SK-N-SH (cell line): ENCODE measurements at regions not wholly inside any gene's neighbourhood (a gene's known extent, or its start where the extent isn't known, plus 50 kb on each side); places are given as distances from the start of the nearest gene placed in this dataset.

Source experiments
- CTCF ChIA-PET: fragments of 300-600, 350-600 bp; formaldehyde crosslinking; extraction: SDS; loops from one replicate; lab custom pipeline; 2021; lab: Yijun Ruan, JAX
- POLR2A ChIA-PET: fragments of 350-600 bp; sonication (Branson Sonifier 250); formaldehyde crosslinking; extraction: SDS; loops from one replicate; lab custom pipeline; 2020; ENCODE audit warnings: antibody characterized with exemption, inconsistent platforms; lab: Yijun Ruan, JAX
- DNase-seq: peaks from one replicate; pipeline ENCODE4 v3.0.0; 2012
- H2AFZ ChIP-seq: fragments of 200-600 bp; sonication (generic); 2 replicates; pipeline ENCODE4 v1.8.1; 2016; ENCODE audit warnings: antibody characterized with exemption, mild to moderate bottlenecking, low read depth
- H3F3A ChIP-seq: fragments of 200-600 bp; sonication (generic); replicated peaks from 2 replicates; pipeline ENCODE3; 2016; ENCODE audit warnings: antibody characterized with exemption, mild to moderate bottlenecking; ENCODE audit not compliant: insufficient read depth
- H3K27ac ChIP-seq, 2 experiments: fragments of 200-500 bp in 1 of 2; fragments of 200-600 bp in 1 of 2; sonication (Bioruptor generic) in 1 of 2; sonication (generic), shearing (Covaris generic) in 1 of 2; 2 replicates each; pipeline versions ENCODE4 v1.5.1 to v1.6.1; 2014 to 2016; ENCODE audit warnings: low read depth in 2 of 2, inconsistent platforms in 1 of 2, low read length in 1 of 2, mild to moderate bottlenecking in 1 of 2, mixed read lengths in 1 of 2
- H3K27me3 ChIP-seq: fragments of 200-600 bp; sonication (generic), shearing (Covaris generic); 2 replicates; pipeline ENCODE4 v1.6.1; 2016; ENCODE audit warnings: mixed run types; ENCODE audit not compliant: insufficient read depth
- H3K36me3 ChIP-seq, 2 experiments: fragments of 200-500 bp in 1 of 2; fragments of 200-600 bp in 1 of 2; sonication (Bioruptor generic) in 1 of 2; sonication (generic) in 1 of 2; replicated peaks in 1 of 2; 2 replicates each; pipeline versions ENCODE3 to v1.5.1; 2014 to 2016; ENCODE audit warnings: low read length in 1 of 2, mild to moderate bottlenecking in 1 of 2; ENCODE audit not compliant: insufficient read depth in 2 of 2, control insufficient read depth in 1 of 2
- H3K4me1 ChIP-seq, 2 experiments: fragments of 200-500 bp in 1 of 2; fragments of 200-600 bp in 1 of 2; sonication (Bioruptor generic) in 1 of 2; sonication (generic), shearing (Covaris generic) in 1 of 2; 2 replicates each; pipeline versions ENCODE4 v1.5.1 to v1.6.1; 2014 to 2016; ENCODE audit warnings: low read depth in 1 of 2, low read length in 1 of 2, mixed run types in 1 of 2; ENCODE audit not compliant: insufficient read depth in 2 of 2, control insufficient read depth in 1 of 2
- H3K4me2 ChIP-seq: fragments of 200-600 bp; sonication (generic), shearing (Covaris generic); 2 replicates; pipeline ENCODE4 v1.6.1; 2017; ENCODE audit warnings: mixed run types
- H3K4me3 ChIP-seq, 2 experiments: fragments of 200-500 bp in 1 of 2; fragments of 200-600 bp in 1 of 2; sonication (Bioruptor generic) in 1 of 2; sonication (generic), shearing (Covaris generic) in 1 of 2; 2 replicates each; pipeline versions ENCODE4 v1.5.1 to v1.8.1; 2014 to 2016; ENCODE audit warnings: low read depth in 2 of 2, inconsistent platforms in 1 of 2, low read length in 1 of 2, mild to moderate bottlenecking in 1 of 2, mixed read lengths in 1 of 2, moderate library complexity in 1 of 2
- H3K79me2 ChIP-seq: fragments of 200-600 bp; sonication (generic); 2 replicates; pipeline ENCODE4 v1.8.1; 2017; ENCODE audit warnings: mild to moderate bottlenecking; ENCODE audit not compliant: insufficient read depth
- H3K9ac ChIP-seq: fragments of 200-600 bp; sonication (generic); 2 replicates; pipeline ENCODE4 v1.6.1; 2017; ENCODE audit warnings: mixed run types
- H3K9me2 ChIP-seq: fragments of 200-600 bp; sonication (generic); 2 replicates; pipeline ENCODE4 v1.6.1; 2017; ENCODE audit warnings: mixed run types
- H3K9me3 ChIP-seq: fragments of 200-600 bp; sonication (generic); 2 replicates; pipeline ENCODE4 v1.6.1; 2017; ENCODE audit warnings: mixed run types, mild to moderate bottlenecking, moderate library complexity
- H4K20me1 ChIP-seq: fragments of 200-600 bp; sonication (generic); 2 replicates; pipeline ENCODE4 v1.6.1; 2017; ENCODE audit warnings: mild to moderate bottlenecking, mixed run types; ENCODE audit not compliant: insufficient read depth
- CHD2 ChIP-seq: fragments of 150-350 bp; IDR thresholded peaks from 2 replicates; pipeline ENCODE4 v1.6.1; 2018; ENCODE audit warnings: low read length; ENCODE audit not compliant: partially characterized antibody
- CTCF ChIP-seq: fragments of 200-600 bp; sonication (generic); IDR thresholded peaks from 2 replicates; pipeline ENCODE4 v1.6.1; 2017; ENCODE audit warnings: antibody characterized with exemption, mild to moderate bottlenecking, moderate library complexity
- ELF1 ChIP-seq: IDR thresholded peaks from 2 replicates; pipeline ENCODE4 v1.4.0; 2012
- FOSL2 ChIP-seq: IDR thresholded peaks from 2 replicates; pipeline ENCODE4 v1.4.0; 2012; ENCODE audit warnings: low read depth, mild to moderate bottlenecking, moderate library complexity, borderline replicate concordance
- FOXJ3 ChIP-seq: sonication (generic); formaldehyde crosslinking; IDR thresholded peaks from 2 replicates; pipeline ENCODE4 v1.5.1; 2020; ENCODE audit warnings: mild to moderate bottlenecking, missing genetic modification reagents
- GABPA ChIP-seq: IDR thresholded peaks from 2 replicates; pipeline ENCODE4 v1.4.0; 2012; ENCODE audit warnings: low read depth, mild to moderate bottlenecking
- GATA2 ChIP-seq: sonication (generic); formaldehyde crosslinking; IDR thresholded peaks from 2 replicates; pipeline ENCODE4 v1.5.0; 2020; ENCODE audit warnings: mild to moderate bottlenecking, missing genetic modification reagents
- JUND ChIP-seq: IDR thresholded peaks from 2 replicates; pipeline ENCODE4 v1.4.0; 2012
- MAX ChIP-seq: IDR thresholded peaks from 2 replicates; pipeline ENCODE4 v1.4.0; 2012; ENCODE audit warnings: low read depth
- MEF2A ChIP-seq: IDR thresholded peaks from 2 replicates; pipeline ENCODE4 v1.4.0; 2012; ENCODE audit warnings: low read depth, borderline replicate concordance
- NFIC ChIP-seq: IDR thresholded peaks from 2 replicates; pipeline ENCODE4 v1.4.0; 2012; ENCODE audit warnings: borderline replicate concordance
- RCOR1 ChIP-seq: fragments of 150-350 bp; IDR thresholded peaks from 2 replicates; pipeline ENCODE4 v1.6.1; 2017; ENCODE audit warnings: antibody characterized with exemption, low read length
- REST ChIP-seq: IDR thresholded peaks from 2 replicates; pipeline ENCODE4 v1.6.1; 2012; ENCODE audit warnings: mild to moderate bottlenecking, low read depth, low read length, moderate library complexity
- RFX5 ChIP-seq: IDR thresholded peaks from 2 replicates; pipeline ENCODE4 v1.6.1; 2012; ENCODE audit warnings: mild to moderate bottlenecking, improper control_type of control experiment, low read length
- RXRA ChIP-seq: IDR thresholded peaks from 2 replicates; pipeline ENCODE4 v1.4.0; 2012; ENCODE audit warnings: low read depth, mild to moderate bottlenecking, borderline replicate concordance
- TAF1 ChIP-seq: IDR thresholded peaks from 2 replicates; pipeline ENCODE4 v1.6.1; 2012; ENCODE audit warnings: low read depth, mild to moderate bottlenecking, low read length, moderate library complexity, borderline replicate concordance
- USF2 ChIP-seq: fragments of 150-350 bp; IDR thresholded peaks from 2 replicates; pipeline ENCODE4 v1.6.1; 2017; ENCODE audit warnings: antibody characterized with exemption, low read length, low read depth, borderline replicate concordance
- YY1 ChIP-seq: IDR thresholded peaks from 2 replicates; pipeline ENCODE4 v1.4.0; 2012; ENCODE audit warnings: low read depth, mild to moderate bottlenecking
- ZBTB33 ChIP-seq: IDR thresholded peaks from 2 replicates; pipeline ENCODE4 v1.4.0; 2012; ENCODE audit warnings: low read depth, borderline replicate concordance
- WGBS: methylation state at CpG from one replicate; pipeline ENCODE4 v1.1.6; 2017; ENCODE audit warnings: low lambda C conversion rate; 5-methylcytosine and 5-hydroxymethylcytosine counted together

- TF ChIP-seq USF2, result no peak
- no peak for TF ChIP-seq GABPA
- no peak for TF ChIP-seq RFX5
- no peak for TF ChIP-seq NFIC
- TF ChIP-seq ZBTB33, result no peak
- no peak for TF ChIP-seq JUND
- TF ChIP-seq RCOR1, result no peak
- TF ChIP-seq REST, result no peak
- no peak for TF ChIP-seq TAF1
- no peak for TF ChIP-seq MEF2A
- TF ChIP-seq GATA2, result no peak
- no peak for TF ChIP-seq MAX
- TF ChIP-seq RXRA, result no peak
- TF ChIP-seq CHD2, result no peak
- TF ChIP-seq ELF1, result no peak
- no peak for TF ChIP-seq CTCF
- TF ChIP-seq FOXJ3 (CRISPR knock-in tag), result no peak
- no peak for TF ChIP-seq YY1
- TF ChIP-seq FOSL2, result no peak
- no peaks in the 10 kb centered on the region for H3K9me2 ChIP-seq
- no peak overlapping the region for H3K9ac ChIP-seq
- 58% methylated on average over 4 of the region's 5 CpGs for WGBS
- no peaks in the 10 kb centered on the region for H3K36me3 ChIP-seq
- no peaks in the 10 kb centered on the region for H3K79me2 ChIP-seq
- H3K4me1 ChIP-seq, result no peaks in the 10 kb centered on the region; a peak in 1 of 4 replicates
- H4K20me1 ChIP-seq, result no peaks in the 10 kb centered on the region
- no peak overlapping the region for H2AFZ ChIP-seq
- ChIA-PET POLR2A (no interaction called here), CTCF (no interaction called here)
- no peak overlapping the region for H3K27ac ChIP-seq
- no peak for DNase-seq
- 0 out of 2 replicates have a peak, but pooled peaks cover 9% of the 10 kb centered on the region for H3K9me3 ChIP-seq
- no peak overlapping the region for H3K4me2 ChIP-seq
- no peak overlapping the region for H3K4me3 ChIP-seq
- no peaks in the 10 kb centered on the region; the same call in 1 of the 2 replicates for H3K27me3 ChIP-seq
- H3F3A ChIP-seq, result no peaks in the 10 kb centered on the region
These were observed 97.5 kb upstream of the SHB start for GRCh38 chr9:38166501-38166900.
